ENCODE measurements at regions not wholly inside any gene's neighbourhood (a gene's known extent, or its start where the extent isn't known, plus 50 kb on each side); places are given as distances from the start of the nearest gene placed in this dataset.

GRCh38 chr15:38862099-38862498 is 297.5 kb upstream of the RASGRP1 start:
- Histone ChIP-seq H3K27ac (ENCODE audit: low read depth, low read length, poor library complexity, severe bottlenecking) (no peak overlapping the region), H3K9me2 (ENCODE audit: low read depth, low read length) (no peaks in the 10 kb centered on the region), H3K9me3 (ENCODE audit: low read length) (no peaks in the 10 kb centered on the region), H3K4me1 (ENCODE audit: insufficient read depth, low read length, severe bottlenecking) (no peaks in the 10 kb centered on the region), H3K9ac (ENCODE audit: low read length) (no peak overlapping the region), H3F3A (ENCODE audit: insufficient read depth, low read length) (no peaks in the 10 kb centered on the region), H3K27me3 (ENCODE audit: insufficient read depth, low read length) (no peaks in the 10 kb centered on the region), H3K79me2 (ENCODE audit: insufficient read depth, low read length) (no peaks in the 10 kb centered on the region), H4K20me1 (ENCODE audit: insufficient read depth, low read length) (no peaks in the 10 kb centered on the region), H3K4me3 (ENCODE audit: low read depth, low read length, poor library complexity, severe bottlenecking) (no peak overlapping the region), H2AFZ (ENCODE audit: low read length) (no peak overlapping the region), H3K4me2 (ENCODE audit: low read length) (no peak overlapping the region), H3K36me3 (ENCODE audit: insufficient read depth, low read length) (no peaks in the 10 kb centered on the region)
- TF ChIP-seq CTCF (IDR thresholded peaks at IDR 0.05; ENCODE audit: low read length) (no peak), EZH2 (IDR thresholded peaks at IDR 0.05; ENCODE audit: borderline replicate concordance, low read length) (no peak)

- H4K20me1 ChIP-seq (ENCODE audit: insufficient read depth, low read length) = no peaks in the 10 kb centered on the region
- no peaks in the 10 kb centered on the region for H3K9me2 ChIP-seq (ENCODE audit: low read depth, low read length)
- H3K79me2 ChIP-seq (ENCODE audit: insufficient read depth, low read length) = no peaks in the 10 kb centered on the region
- no peak overlapping the region for H3K4me3 ChIP-seq (ENCODE audit: low read depth, low read length, poor library complexity, severe bottlenecking)
- no peak overlapping the region for H3K4me2 ChIP-seq (ENCODE audit: low read length)
- H2AFZ ChIP-seq (ENCODE audit: low read length) = no peak overlapping the region
- H3K36me3 ChIP-seq (ENCODE audit: insufficient read depth, low read length) = no peaks in the 10 kb centered on the region
- no peaks in the 10 kb centered on the region for H3K9me3 ChIP-seq (ENCODE audit: low read length)
- H3F3A ChIP-seq (ENCODE audit: insufficient read depth, low read length) = no peaks in the 10 kb centered on the region
- TF ChIP-seq CTCF (IDR thresholded peaks at IDR 0.05; ENCODE audit: low read length) (no peak), EZH2 (IDR thresholded peaks at IDR 0.05; ENCODE audit: borderline replicate concordance, low read length) (no peak)
- no peaks in the 10 kb centered on the region for H3K27me3 ChIP-seq (ENCODE audit: insufficient read depth, low read length)
- no peak overlapping the region for H3K9ac ChIP-seq (ENCODE audit: low read length)
- no peak overlapping the region for H3K27ac ChIP-seq (ENCODE audit: low read depth, low read length, poor library complexity, severe bottlenecking)
- H3K4me1 ChIP-seq (ENCODE audit: insufficient read depth, low read length, severe bottlenecking) = no peaks in the 10 kb centered on the region
Observed at GRCh38 chr15:38863381-38863780, 298.8 kb upstream of the RASGRP1 start.

GRCh38 chr15:38864122-38864521 is 299.5 kb upstream of the RASGRP1 start:
- no peak overlapping the region for H2AFZ ChIP-seq (ENCODE audit: low read length)
- no peaks in the 10 kb centered on the region for H3K79me2 ChIP-seq (ENCODE audit: insufficient read depth, low read length)
- H3F3A ChIP-seq (ENCODE audit: insufficient read depth, low read length) = no peaks in the 10 kb centered on the region
- no peaks in the 10 kb centered on the region for H3K27me3 ChIP-seq (ENCODE audit: insufficient read depth, low read length)
- TF ChIP-seq CTCF (IDR thresholded peaks at IDR 0.05; ENCODE audit: low read length) (peak; percentile 16; the same call in 1 of the 2 replicates), EZH2 (IDR thresholded peaks at IDR 0.05; ENCODE audit: borderline replicate concordance, low read length) (no peak)
- no peak overlapping the region for H3K9ac ChIP-seq (ENCODE audit: low read length)
- no peak overlapping the region for H3K4me2 ChIP-seq (ENCODE audit: low read length)
- H3K9me3 ChIP-seq (ENCODE audit: low read length) = no peaks in the 10 kb centered on the region
- no peaks in the 10 kb centered on the region for H3K4me1 ChIP-seq (ENCODE audit: insufficient read depth, low read length, severe bottlenecking)
- H3K4me3 ChIP-seq (ENCODE audit: low read depth, low read length, poor library complexity, severe bottlenecking) = no peak overlapping the region
- no peak overlapping the region for H3K27ac ChIP-seq (ENCODE audit: low read depth, low read length, poor library complexity, severe bottlenecking)
- H4K20me1 ChIP-seq (ENCODE audit: insufficient read depth, low read length) = no peaks in the 10 kb centered on the region
- H3K9me2 ChIP-seq (ENCODE audit: low read depth, low read length) = no peaks in the 10 kb centered on the region
- H3K36me3 ChIP-seq (ENCODE audit: insufficient read depth, low read length) = no peaks in the 10 kb centered on the region
